Erythroblast (primary cell): ENCODE measurements at regions not wholly inside any gene's neighbourhood (a gene's known extent, or its start where the extent isn't known, plus 50 kb on each side); places are given as distances from the start of the nearest gene placed in this dataset.

Experiments used
- DNase-seq, 2 experiments: peaks; one replicate each; lab custom pipeline; 2025; lab: John Stamatoyannopoulos, UW
- GATA1 ChIP-seq: IDR thresholded peaks from 2 replicates; pipeline ENCODE4 v1.6.1; 2011; ENCODE audit warnings: low read depth, mild to moderate bottlenecking, control low read depth, low read length, moderate library complexity
- POLR2A ChIP-seq: IDR thresholded peaks from 2 replicates; pipeline ENCODE4 v1.6.1; 2011; ENCODE audit warnings: mild to moderate bottlenecking, low read length

DNA sequence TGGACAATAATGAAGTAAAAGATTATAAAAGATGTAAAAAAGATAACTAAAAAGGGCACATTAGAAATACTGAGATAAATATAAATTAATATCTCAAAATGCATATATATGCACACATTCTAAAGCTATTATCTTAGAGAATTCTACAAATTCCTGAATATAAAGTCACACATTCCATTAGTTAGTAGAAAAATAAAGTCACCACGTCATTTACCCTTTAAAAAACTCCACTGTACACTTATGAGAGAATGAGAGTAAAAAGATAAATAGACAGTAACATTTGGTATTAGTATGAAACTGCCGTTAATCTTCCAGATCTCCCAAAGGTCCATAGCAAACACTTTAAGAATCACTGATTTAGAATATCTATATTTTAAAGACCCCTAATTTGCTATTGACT is 67.2 kb upstream of the IL15 start:
- TF ChIP-seq GATA1 (no peak), POLR2A (no peak)
- DNase-seq = no peak

DNA sequence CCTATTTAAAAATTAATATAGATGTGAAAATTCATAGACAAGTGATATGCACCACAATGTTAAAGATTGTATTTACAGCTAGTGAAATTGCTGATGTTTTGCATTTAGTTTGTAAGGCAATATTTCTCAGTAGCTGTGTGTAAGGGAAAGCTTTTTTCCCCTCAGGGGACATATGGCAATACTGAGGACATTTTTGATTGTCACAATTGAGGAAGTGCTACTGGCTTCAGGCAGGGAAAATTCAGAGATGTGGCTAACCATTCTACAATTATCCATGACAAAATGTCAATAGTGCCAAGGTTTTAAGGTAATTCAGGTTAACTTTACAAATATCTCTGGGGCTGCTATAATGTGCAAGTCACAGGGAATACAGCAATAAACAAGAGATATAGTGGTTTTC is 66.1 kb upstream of the IL15 start:
- TF ChIP-seq GATA1 (no peak), POLR2A (no peak)
- no peak for DNase-seq

DNA sequence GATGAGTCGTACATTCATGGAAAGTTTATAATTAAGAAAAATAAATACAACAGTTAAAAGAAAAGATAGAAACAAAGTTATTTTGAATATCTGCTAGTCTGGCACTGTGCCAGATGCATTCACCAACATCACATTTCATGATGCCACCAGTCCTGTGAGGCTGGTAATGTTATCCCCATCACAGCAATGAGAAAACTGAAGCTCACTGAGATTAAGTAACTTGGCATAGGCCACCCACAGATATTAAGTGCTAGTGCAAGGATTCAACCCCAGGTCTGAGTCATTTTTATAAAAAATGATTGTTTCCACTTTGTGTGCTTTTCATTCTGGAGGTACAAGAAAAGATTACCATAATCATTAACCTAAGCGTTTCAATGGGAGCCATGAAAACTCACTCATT is 65.0 kb upstream of the IL15 start:
- TF ChIP-seq POLR2A (no peak), GATA1 (no peak)
- no peak for DNase-seq

DNA sequence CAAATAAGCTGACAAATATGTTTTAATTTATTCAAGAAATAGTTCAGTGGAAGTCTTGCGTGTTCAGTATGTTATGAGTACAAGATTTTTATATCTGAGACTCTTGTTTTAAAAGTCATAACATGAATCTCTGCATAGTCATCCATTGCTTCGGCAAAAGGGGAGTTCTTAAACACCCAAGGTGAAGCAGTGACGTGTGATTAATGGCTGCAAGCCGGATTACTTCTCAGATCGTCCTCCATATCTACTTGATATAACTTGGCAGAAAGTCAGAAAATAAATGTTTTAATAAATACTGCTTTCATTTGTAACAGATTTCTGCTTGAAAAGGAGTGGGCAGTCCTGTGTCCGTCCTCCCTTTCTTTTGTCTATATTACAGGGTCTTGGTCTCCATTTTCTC is 64.6 kb upstream of the IL15 start:
- TF ChIP-seq POLR2A (no peak), GATA1 (no peak)
- no peak for DNase-seq

DNA sequence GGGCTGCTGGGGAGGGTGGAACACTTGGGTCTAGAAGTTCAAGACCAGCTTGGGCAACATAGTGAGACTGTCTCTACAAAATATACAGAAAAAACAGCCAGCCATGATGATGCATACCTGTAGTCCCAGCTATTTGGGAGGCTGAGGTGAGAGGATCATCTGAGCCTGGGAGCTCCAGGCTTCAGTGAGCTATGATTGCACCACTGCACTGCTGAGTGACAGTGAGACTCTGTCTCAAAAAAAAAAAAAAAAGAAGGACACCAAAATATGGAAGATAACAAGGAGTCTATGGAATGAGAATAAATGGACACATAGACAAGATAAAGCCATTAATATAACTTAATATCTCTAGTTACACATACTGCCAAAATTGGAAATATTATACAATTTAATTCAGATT is 62.7 kb upstream of the IL15 start:
- TF ChIP-seq GATA1 (no peak), POLR2A (no peak)
- no peak for DNase-seq

DNA sequence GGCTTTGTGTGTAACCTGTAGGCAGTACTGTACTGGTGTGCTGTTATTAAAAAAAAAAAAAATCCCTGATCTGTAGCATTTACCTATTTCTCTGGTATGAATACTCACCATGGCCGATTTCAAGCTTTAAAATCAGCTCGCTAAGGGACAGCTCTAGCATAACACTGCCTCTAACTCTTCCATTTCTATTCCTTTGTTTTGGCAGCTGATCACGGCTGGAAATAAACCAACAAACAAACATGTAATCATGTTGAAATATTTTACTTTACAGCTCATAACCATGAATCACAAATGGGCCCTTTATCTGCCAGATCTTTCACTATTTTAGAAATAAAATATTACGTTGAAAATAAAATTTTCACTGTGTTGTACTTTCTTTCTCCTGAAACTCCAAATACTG is 60.5 kb upstream of the IL15 start:
- TF ChIP-seq POLR2A = no peak
- TF ChIP-seq GATA1 = no peak
- DNase-seq = no peak

DNA sequence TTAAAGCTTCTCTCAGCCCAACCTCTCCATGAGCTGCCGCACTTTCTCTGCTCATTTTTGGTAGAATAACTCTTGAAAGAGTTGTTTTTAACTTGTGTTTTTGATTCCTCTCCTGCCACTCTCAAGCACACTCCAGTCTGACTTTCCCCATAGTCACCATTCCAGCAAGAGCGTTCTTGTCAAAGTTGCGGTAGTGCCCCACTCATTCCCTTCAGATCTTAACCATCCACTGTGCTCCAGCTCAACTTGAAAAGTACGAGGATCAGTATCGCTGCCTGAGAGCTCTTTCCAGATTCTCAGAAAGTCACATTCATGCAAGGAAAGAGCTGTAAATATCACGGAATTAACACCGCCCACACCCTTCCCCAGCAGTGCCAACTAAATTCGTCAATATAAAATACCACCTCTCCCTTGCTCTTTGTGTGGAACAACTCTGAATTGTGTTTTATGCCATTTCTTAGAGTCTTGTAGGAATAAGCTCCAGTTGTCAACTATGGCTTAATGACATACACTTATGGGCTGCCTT is 59.7 kb upstream of the IL15 start:
- no peak for DNase-seq
- TF ChIP-seq GATA1 = no peak
- no peak for TF ChIP-seq POLR2A

DNA sequence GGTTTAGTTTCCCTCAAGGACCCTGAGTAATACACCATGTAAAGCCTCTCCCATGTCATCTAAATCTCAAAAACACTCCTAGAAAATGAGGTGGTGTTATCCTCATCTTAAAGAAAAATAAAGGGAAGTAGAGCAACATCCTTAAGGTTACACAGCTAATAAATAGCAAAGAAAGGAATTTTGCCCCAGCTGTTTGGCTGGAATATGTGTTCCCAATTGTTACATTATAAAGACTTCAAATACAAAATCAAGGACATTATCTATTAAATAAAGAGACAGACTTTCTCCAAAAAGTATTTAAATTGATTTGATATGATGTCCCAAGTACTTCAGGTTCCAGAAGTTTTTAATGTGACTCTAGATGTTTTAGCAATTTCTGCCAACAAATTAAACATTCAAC is 57.9 kb upstream of the IL15 start:
- no peak for DNase-seq
- no peak for TF ChIP-seq POLR2A
- TF ChIP-seq GATA1 = no peak

DNA sequence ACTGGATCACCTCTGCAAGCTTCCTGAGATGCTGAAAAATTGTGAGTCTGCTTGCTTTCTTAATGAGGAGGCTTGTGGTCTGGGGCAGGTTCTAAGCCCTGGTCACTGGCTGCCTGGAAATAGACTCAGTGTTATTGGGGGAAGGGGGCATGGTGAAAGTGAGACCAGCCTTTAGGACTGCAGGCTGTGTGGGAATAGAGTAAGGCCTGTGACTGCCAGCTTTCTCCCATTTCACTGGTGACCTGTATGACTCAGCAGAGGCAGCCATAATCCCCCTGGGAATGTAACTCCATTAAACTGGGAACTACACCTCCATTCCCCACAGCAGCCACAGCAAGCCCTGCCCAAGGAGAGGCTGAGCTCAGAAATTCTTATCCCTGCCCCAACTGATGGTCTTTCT is 55.9 kb upstream of the IL15 start:
- TF ChIP-seq GATA1 (no peak), POLR2A (no peak)
- DNase-seq = no peak
